Left renal pelvis (tissue), 4 donors: ENCODE measurements at regions not wholly inside any gene's neighbourhood (a gene's known extent, or its start where the extent isn't known, plus 50 kb on each side); places are given as distances from the start of the nearest gene placed in this dataset.
"Not testable (repeated sequence)": the region's sequence is repeated elsewhere in the genome, so short reads cannot be mapped to it uniquely, and the experiment has no call there.

ENCODE experiments used
- DNase-seq, 4 donors: peaks; one replicate each; pipeline ENCODE4 v3.0.0-alpha.2; 2013; ENCODE audit warnings: low read depth in 4 of 4, low spot score in 3 of 4

GRCh38 chr4:130851107-130851506 lies 1755.2 kb downstream of the C4orf33 start:
- DNase-seq = no peak

DNA sequence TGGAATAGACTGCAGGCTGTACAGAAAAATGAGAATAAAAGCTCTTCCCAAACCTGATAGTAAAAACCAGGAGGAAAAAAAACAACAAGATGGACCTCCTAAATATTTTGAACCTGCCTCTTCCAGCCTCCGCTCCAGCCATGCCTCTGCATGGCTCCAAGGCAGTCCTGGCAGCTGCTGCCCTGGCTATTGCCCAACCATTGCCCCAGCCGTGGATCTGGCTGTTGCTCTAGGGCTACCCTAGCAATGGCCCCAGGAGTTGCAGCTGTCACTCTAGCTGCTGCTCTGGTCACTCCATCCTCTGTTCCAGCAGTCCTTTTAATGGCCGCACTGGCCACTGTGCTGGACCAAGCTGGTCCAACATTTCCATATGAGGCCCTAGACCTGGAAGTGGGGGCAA lies 1756.0 kb downstream of the C4orf33 start:
- no peak for DNase-seq

GRCh38 chr4:130855533-130855932 lies 1759.6 kb downstream of the C4orf33 start:
- DNase-seq = no peak

- DNase-seq = no peak
Observed at GRCh38 chr4:130859991-130860390, 1764.0 kb downstream of the C4orf33 start.

- DNase-seq = no peak
Observed at GRCh38 chr4:130896920-130897319, 1801.0 kb downstream of the C4orf33 start.

DNA sequence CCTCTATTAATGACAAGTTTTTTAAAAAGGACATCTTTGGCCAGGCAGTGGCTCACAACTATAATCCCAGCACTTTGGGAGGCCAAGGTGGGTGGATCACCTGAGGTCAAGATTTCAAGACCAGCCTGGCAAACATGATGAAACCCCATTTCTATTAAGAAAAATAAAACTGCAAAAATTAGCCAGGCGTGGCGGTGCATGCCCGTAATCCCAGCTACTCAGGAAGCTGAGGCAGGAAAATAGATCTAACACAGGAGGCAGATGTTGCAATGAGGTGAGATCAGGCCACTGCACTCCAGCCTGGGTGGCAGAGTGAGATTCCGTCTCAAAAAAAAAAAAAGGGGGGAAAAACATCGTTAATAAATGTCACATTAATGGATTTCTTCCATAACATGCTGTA lies 1805.4 kb downstream of the C4orf33 start:
- no peak for DNase-seq

GRCh38 chr4:130922955-130923354 lies 1827.0 kb downstream of the C4orf33 start:
- DNase-seq = no peak

DNA sequence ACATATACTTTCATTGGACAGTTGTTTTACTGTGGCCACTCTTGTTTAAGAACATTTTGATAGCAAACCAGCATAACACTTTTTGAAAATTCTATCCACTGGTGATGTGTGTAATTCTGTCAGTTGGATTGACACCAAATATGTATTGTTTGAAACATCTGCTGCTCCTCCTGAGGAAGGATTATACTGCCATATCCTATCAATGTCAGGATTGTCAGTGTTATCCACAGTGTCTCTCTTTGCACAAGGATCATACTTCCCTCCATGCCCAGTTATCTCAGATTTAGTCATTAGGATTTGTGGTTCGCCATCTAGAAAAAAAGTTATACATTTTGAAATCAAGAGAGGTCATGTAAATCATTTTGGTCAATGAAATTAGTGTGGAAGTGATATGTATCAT lies 1859.6 kb downstream of the C4orf33 start:
- no peak for DNase-seq

GRCh38 chr4:130985371-130985770 lies 1889.4 kb downstream of the C4orf33 start:
- DNase-seq = no peak

GRCh38 chr4:130995988-130996387 lies 1900.0 kb downstream of the C4orf33 start:
- no peak for DNase-seq

DNA sequence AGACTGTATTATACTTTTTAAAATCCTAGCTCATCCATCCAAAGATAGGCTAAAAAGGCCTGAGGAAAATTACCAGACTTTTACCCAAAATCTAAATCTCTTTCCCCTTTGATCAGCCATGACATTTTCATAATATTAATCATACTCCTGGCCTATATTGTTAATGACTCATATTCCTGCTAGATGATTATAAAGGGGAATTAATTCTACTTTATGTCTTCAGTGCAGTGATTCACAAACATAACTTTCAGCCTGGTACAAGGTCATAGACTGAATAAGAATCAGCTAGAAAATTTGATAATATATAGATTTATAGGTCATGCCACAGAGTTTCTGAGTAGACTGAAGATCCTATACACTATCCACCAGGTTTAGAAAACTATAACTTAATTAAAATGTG lies 1905.4 kb downstream of the C4orf33 start:
- no peak for DNase-seq

DNA sequence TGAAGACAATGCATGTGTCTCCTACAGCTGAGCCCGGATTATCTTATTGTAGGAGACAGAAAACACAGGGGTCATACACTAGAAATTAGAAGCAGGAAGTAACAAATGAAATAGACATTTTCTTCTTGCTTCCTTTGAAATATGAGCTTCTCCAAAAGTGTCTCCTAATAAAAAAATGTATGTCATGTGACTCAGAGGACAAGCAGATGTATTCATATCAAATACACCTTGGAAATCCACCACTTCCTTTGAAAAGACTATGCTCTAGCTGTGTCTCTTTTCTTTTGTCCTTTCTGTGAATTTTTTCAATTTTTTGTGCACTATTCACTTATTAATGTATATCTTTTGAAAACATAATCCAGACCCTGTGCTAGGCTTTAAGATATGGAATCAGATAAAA lies 1906.2 kb downstream of the C4orf33 start:
- DNase-seq = no peak

GRCh38 chr4:131006388-131006787 lies 1910.4 kb downstream of the C4orf33 start:
- DNase-seq = no peak

DNA sequence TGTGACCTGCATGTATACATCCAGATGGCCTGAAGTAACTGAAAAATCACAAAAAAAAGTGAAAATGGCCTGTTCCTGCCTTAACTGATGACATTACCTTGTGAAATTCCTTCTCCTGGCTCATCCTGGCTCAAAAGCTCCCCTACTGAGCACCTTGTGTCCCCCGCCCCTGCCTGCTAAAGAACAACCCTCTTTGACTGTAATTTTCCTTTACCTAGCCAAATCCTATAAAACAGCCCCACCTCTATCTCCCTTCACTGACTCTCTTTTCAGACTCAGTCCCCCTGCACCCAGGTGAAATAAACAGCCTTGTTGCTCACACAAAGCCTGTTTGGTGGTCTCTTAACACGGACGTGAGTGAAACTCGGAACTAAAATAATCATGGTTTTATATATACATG lies 1916.0 kb downstream of the C4orf33 start:
- not testable (repeated sequence) for DNase-seq

DNA sequence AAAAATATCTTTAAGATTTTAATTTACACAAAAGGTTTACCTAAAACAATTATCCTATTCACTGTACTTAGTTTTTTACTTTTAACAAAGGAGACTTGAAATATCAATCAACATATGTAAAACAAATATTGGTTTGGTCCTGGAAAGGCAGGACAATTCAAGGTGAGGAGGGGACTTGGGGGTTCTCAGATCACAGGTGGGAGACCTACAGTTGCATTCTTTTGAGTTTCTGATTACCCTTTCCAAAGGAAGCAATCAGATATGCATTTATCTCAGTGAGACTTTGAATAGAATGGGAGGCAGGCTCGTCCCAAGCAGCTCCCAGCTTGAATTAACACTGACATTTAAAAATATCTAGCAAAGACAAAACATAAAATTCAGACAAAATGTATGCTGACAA lies 1917.3 kb downstream of the C4orf33 start:
- DNase-seq = no peak

DNA sequence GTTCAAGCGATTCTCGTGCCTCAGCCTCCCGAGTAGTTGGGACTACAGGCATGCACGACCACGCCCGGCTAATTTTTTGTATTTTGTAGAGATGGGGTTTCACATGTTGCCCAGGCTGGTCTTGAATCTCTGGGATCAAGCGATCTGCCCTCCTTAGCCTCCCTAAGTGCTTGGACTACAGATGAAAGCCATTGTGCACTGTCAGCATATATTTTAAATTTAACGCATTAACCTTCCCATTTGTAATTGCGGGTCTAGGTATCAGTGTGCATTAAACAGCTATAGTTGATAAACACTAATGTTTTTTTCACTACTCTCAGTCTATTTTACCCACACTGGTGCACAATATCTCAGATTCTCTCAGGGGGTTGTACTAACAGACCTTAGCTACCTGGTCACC lies 1930.8 kb downstream of the C4orf33 start:
- no peak for DNase-seq

DNA sequence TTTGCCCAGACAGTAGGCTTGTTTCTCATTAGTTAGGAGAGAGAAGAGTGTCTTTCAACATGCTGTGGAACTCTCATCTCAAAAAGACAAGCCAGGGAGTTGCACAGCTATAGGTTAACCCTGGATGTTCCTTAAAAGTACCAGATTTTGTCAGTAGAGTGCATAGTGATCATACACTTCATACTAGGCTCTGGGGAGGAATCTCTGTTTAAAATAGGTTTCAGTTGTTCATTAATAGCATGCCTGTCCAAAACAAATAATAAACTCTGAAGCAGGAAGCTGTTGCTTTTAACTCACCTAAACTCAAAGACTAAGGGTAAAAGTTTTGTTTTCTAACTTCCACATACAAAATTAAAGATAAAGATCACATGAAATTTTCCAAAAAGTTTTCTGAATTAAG lies 1948.4 kb downstream of the C4orf33 start:
- DNase-seq = no peak

DNA sequence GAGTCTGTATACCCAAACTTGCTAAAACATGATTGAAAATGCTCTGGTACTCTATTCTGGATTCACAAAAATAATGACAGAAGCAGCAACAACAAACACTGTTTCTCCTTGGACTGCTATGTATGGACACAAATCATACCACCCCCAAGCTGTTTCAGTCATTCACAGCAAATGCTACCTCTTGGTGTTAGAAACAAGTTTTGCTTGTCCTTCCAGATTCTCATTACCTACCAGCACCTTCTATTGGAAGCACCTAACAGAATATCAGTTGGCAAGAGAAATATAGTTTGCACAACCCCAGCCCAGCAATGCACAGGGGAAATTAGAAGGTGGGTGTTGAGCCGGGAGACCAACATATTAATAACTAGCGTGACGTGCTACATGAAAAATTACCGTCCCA lies 1950.9 kb downstream of the C4orf33 start:
- no peak for DNase-seq

GRCh38 chr4:131052646-131053045 lies 1956.7 kb downstream of the C4orf33 start:
- DNase-seq = no peak

DNA sequence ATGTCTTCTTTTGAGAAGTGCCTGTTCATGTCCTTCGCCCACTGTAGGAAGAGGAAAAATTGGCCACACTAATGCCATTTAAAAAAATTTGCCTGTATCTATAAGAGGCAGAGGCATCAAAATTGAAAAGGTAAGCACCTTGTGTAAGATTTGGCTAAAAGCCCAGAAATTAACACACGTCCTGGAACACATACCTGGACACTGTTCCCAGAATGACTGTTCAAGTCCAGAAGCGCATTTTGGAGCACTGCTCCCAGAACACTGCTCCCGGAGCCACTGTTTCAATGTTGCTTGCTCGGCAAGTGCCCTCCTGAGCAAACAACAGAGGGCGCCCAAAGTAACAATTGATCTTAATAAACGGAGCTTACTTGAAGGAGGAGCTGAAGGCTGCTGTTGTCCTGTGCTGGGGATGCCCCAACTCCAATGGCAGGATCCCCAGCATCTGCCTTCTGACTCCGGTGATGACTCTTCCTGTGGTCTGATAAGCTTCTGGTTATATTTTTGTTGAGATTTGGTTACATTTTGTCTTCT lies 1958.6 kb downstream of the C4orf33 start:
- DNase-seq = no peak

- DNase-seq = no peak
Observed at GRCh38 chr4:131061734-131062133, 1965.8 kb downstream of the C4orf33 start.

GRCh38 chr4:131063878-131064277 lies 1967.9 kb downstream of the C4orf33 start:
- no peak for DNase-seq

DNA sequence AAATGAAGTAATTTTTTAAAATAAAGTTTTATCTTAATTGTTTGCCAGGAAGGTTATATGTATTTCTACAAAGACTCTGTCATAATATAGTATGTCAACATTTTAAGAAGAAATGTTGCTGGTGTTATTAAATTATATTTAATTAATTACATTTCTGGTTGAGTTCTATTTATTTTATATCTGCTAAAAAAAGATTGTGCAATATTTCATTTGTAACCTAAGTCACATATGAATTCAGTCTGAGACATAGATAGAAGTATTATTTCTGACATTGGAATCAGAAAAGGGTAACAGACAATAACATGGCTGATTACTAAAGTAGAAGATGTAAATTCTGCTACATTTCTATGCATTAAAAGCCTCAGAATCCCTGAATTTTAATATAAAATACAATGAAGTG lies 1985.1 kb downstream of the C4orf33 start:
- DNase-seq = no peak
